ENCODE measurements at regions not wholly inside any gene's neighbourhood (a gene's known extent, or its start where the extent isn't known, plus 50 kb on each side); places are given as distances from the start of the nearest gene placed in this dataset.

- TF ChIP-seq CTCF (IDR thresholded peaks at IDR 0.05; ENCODE audit: borderline replicate concordance, insufficient read depth, low read depth, low read length): no peak
- H3K4me3 ChIP-seq (ENCODE audit: low read depth, low read length): no peak overlapping the region
Observed at GRCh38 chr1:81351864-81352263, 448.9 kb upstream of the ADGRL2 start.

GRCh38 chr1:81349194-81349965 lies 451.4 kb upstream of the ADGRL2 start:
- no peak for TF ChIP-seq CTCF (IDR thresholded peaks at IDR 0.05; ENCODE audit: borderline replicate concordance, insufficient read depth, low read depth, low read length)
- no peak overlapping the region for H3K4me3 ChIP-seq (ENCODE audit: low read depth, low read length)

- H3K4me3 ChIP-seq (ENCODE audit: low read depth, low read length): no peak overlapping the region
- TF ChIP-seq CTCF (IDR thresholded peaks at IDR 0.05; ENCODE audit: borderline replicate concordance, insufficient read depth, low read depth, low read length): no peak
Observed at GRCh38 chr1:81345110-81345509, 455.6 kb upstream of the ADGRL2 start.

- TF ChIP-seq CTCF (IDR thresholded peaks at IDR 0.05; ENCODE audit: borderline replicate concordance, insufficient read depth, low read depth, low read length): no peak
- H3K4me3 ChIP-seq (ENCODE audit: low read depth, low read length): no peak overlapping the region
Observed at GRCh38 chr1:81340239-81340638, 460.5 kb upstream of the ADGRL2 start.

GRCh38 chr1:81337226-81337625 lies 463.5 kb upstream of the ADGRL2 start:
- no peak for TF ChIP-seq CTCF (IDR thresholded peaks at IDR 0.05; ENCODE audit: borderline replicate concordance, insufficient read depth, low read depth, low read length)
- no peak overlapping the region for H3K4me3 ChIP-seq (ENCODE audit: low read depth, low read length)

GRCh38 chr1:81335876-81336275 lies 464.9 kb upstream of the ADGRL2 start:
- H3K4me3 ChIP-seq (ENCODE audit: low read depth, low read length): no peak overlapping the region
- TF ChIP-seq CTCF (IDR thresholded peaks at IDR 0.05; ENCODE audit: borderline replicate concordance, insufficient read depth, low read depth, low read length): no peak

- H3K4me3 ChIP-seq (ENCODE audit: low read depth, low read length): no peak overlapping the region
- TF ChIP-seq CTCF (IDR thresholded peaks at IDR 0.05; ENCODE audit: borderline replicate concordance, insufficient read depth, low read depth, low read length): no peak
Observed at GRCh38 chr1:81330521-81330920, 470.2 kb upstream of the ADGRL2 start.

Data from GM12875 (cell line).